ENCODE measurements at regions not wholly inside any gene's neighbourhood (a gene's known extent, or its start where the extent isn't known, plus 50 kb on each side); places are given as distances from the start of the nearest gene placed in this dataset.

GRCh38 chr16:86158688-86159360 lies 259.9 kb downstream of the IRF8 start:
- no TSS peak for BruUV-seq (replicated peaks)
- H3K27ac ChIP-seq (ENCODE audit: low read length): no peak overlapping the region
- H3K4me1 ChIP-seq (ENCODE audit: control insufficient read depth, insufficient read depth, low read length): no peaks in the 10 kb centered on the region
- intact Hi-C loops (cut with micrococcal nuclease; ENCODE audit: unreplicated experiment): no loop called here
- no peak for DNase-seq (ENCODE audit: low read depth, low spot score)
- no peak for ATAC-seq
- POLR2A ChIA-PET: no interaction called here
- in situ Hi-C loops (cut with HindIII; ENCODE audit: low pct_unique_long_range_greater_than_20kb, low sequenced_read_pairs): no loop called here
- no peaks in the 10 kb centered on the region for H3K36me3 ChIP-seq (ENCODE audit: control insufficient read depth, insufficient read depth, low read length)
- H3K27me3 ChIP-seq (ENCODE audit: control insufficient read depth, insufficient read depth, low read length): peaks cover 2% of the 10 kb centered on the region; the same call in 1 of the 2 replicates
- TF ChIP-seq CTCF (IDR thresholded peaks at IDR 0.05) (no peak), REST (IDR thresholded peaks at IDR 0.05; ENCODE audit: insufficient read depth in 1 of 2, low read depth in 2 of 2, low read length in 1 of 2) (no peak), POLR2AphosphoS5 (IDR thresholded peaks at IDR 0.05; ENCODE audit: low read depth, low read length) (no peak), SIN3A (IDR thresholded peaks at IDR 0.05; ENCODE audit: borderline replicate concordance, insufficient read depth, low read depth, low read length) (no peak), TCF7L2 (IDR thresholded peaks at IDR 0.05; ENCODE audit: low read depth, low read length) (no peak)
- no peak overlapping the region for H3K4me3 ChIP-seq (ENCODE audit: low read depth in 2 of 2, low read length in 2 of 2)
- CTCF ChIA-PET: no interaction called here
- no peaks in the 10 kb centered on the region for H3K9me3 ChIP-seq (ENCODE audit: control insufficient read depth, insufficient read depth, low read depth, low read length)

DNA sequence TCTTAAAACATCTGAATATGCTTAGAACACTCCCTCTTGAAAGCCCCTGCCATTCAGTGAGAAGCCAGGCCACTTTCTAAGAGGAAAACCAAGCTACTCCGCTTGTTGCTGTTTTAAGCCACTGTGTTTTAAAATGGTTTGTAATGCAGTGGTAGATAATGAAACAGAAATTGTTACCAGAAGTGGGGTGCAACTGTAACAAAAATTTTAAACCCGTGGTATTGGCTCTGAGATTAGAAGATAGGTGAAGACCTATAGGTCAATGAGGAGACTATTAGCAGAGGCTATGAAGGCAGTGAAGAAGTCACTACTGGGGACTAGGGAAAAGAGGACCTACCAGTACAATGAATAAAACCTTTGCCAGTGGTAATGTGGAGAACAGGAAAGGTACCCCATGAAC lies 266.5 kb downstream of the IRF8 start:
- no peak overlapping the region for H3K27ac ChIP-seq (ENCODE audit: low read length)
- no peak for TF ChIP-seq TCF7L2 (IDR thresholded peaks at IDR 0.05; ENCODE audit: low read depth, low read length)
- TF ChIP-seq SIN3A (IDR thresholded peaks at IDR 0.05; ENCODE audit: borderline replicate concordance, insufficient read depth, low read depth, low read length): no peak
- TF ChIP-seq CTCF (IDR thresholded peaks at IDR 0.05): no peak
- TF ChIP-seq POLR2AphosphoS5 (IDR thresholded peaks at IDR 0.05; ENCODE audit: low read depth, low read length): no peak
- TF ChIP-seq REST (IDR thresholded peaks at IDR 0.05; ENCODE audit: insufficient read depth in 1 of 2, low read depth in 2 of 2, low read length in 1 of 2): no peak
- CTCF ChIA-PET: no interaction called here
- in situ Hi-C loops (cut with HindIII; ENCODE audit: low pct_unique_long_range_greater_than_20kb, low sequenced_read_pairs) (no loop called here), intact Hi-C loops (cut with micrococcal nuclease; ENCODE audit: unreplicated experiment) (no loop called here)
- no TSS peak for BruUV-seq (replicated peaks)
- peaks cover 6% of the 10 kb centered on the region; the same call in 1 of the 2 replicates for H3K9me3 ChIP-seq (ENCODE audit: control insufficient read depth, insufficient read depth, low read depth, low read length)
- H3K36me3 ChIP-seq (ENCODE audit: control insufficient read depth, insufficient read depth, low read length): no peaks in the 10 kb centered on the region
- POLR2A ChIA-PET: no interaction called here
- ATAC-seq (no peak), DNase-seq (ENCODE audit: low read depth, low spot score) (no peak)
- no peaks in the 10 kb centered on the region for H3K4me1 ChIP-seq (ENCODE audit: control insufficient read depth, insufficient read depth, low read length)
- H3K4me3 ChIP-seq (ENCODE audit: low read depth in 2 of 2, low read length in 2 of 2): no peak overlapping the region
- H3K27me3 ChIP-seq (ENCODE audit: control insufficient read depth, insufficient read depth, low read length): no peaks in the 10 kb centered on the region; the same call in 1 of the 2 replicates

Measured in Panc1 (cell line).